ENCODE measurements at regions not wholly inside any gene's neighbourhood (a gene's known extent, or its start where the extent isn't known, plus 50 kb on each side); places are given as distances from the start of the nearest gene placed in this dataset.

DNA sequence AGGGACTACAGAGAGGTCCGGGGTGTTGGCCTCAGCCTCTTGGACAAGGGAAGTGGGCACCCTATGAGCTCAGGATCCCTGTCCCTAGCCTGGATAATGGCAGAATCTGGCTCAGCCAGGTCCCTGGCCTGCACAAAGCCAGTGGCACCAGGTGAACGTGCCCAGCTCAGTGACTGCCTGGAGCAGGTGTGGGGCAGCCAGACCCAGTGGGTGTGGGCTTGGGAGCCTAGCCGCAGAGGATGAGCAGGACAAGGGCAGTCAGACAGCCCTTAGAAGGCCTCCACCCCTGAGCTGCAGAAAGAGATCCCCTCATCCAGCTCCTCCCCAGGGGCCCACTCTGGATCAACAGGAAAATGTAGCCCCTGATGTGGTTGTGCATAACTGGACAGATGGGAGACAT is 585.3 kb downstream of the KCNJ18 start:
- TF ChIP-seq, protein P1, sequence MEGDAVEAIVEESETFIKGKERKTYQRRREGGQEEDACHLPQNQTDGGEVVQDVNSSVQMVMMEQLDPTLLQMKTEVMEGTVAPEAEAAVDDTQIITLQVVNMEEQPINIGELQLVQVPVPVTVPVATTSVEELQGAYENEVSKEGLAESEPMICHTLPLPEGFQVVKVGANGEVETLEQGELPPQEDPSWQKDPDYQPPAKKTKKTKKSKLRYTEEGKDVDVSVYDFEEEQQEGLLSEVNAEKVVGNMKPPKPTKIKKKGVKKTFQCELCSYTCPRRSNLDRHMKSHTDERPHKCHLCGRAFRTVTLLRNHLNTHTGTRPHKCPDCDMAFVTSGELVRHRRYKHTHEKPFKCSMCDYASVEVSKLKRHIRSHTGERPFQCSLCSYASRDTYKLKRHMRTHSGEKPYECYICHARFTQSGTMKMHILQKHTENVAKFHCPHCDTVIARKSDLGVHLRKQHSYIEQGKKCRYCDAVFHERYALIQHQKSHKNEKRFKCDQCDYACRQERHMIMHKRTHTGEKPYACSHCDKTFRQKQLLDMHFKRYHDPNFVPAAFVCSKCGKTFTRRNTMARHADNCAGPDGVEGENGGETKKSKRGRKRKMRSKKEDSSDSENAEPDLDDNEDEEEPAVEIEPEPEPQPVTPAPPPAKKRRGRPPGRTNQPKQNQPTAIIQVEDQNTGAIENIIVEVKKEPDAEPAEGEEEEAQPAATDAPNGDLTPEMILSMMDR (IDR thresholded peaks at IDR 0.05): no peak
- no peak for TF ChIP-seq POLR2A (IDR thresholded peaks at IDR 0.05)

All from esophagus squamous epithelium (tissue), 4 donors.